Left renal cortex interstitium (tissue), 4 donors: ENCODE measurements at regions not wholly inside any gene's neighbourhood (a gene's known extent, or its start where the extent isn't known, plus 50 kb on each side); places are given as distances from the start of the nearest gene placed in this dataset.
"Not testable (repeated sequence)": the region's sequence is repeated elsewhere in the genome, so short reads cannot be mapped to it uniquely, and the experiment has no call there.

Experiments used
- DNase-seq, 4 donors: peaks; one replicate each; pipeline ENCODE4 v3.0.0-alpha.2; 2013; ENCODE audit warnings: low read depth in 4 of 4, low spot score in 2 of 4, missing footprints in 1 of 4

DNA sequence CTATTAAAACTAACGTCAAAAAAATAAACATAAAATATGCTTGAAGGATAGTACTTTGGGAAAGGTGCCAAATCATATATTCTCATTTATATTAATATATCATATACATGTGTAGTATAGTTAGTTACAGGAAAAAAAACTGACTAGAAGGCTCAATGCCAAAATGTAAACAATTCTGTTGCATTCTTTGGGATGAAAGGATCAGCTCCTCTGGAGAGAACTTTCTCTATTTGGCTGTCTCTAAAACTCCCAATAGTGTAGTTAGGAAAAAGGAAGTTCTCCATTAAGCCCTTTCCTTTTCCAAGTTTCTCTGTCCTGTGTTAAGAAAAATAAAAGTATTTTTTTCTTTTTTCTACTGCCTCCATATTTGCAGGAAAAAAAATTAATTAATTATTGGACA is 86.5 kb upstream of the BTN3A2 start:
- DNase-seq = no peak

DNA sequence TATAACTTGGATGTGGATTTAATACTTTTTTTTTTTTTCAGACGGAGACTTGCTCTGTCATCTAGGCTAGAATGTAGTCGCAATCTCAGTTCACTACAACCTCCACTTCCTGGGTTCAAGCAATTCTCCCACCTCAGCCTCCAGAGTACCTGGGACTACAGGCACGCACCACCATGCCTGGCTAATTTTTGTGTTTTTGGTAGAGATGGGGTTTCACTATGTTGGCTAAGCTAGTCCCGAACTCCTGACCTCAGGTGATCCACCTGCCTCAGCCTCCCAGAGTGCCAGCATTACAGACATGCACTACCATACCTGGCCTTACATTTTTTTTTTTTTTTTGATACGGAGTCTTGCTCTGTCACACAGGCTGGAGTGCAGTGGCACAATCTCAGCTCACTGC is 85.6 kb upstream of the BTN3A2 start:
- not testable (repeated sequence) for DNase-seq

DNA sequence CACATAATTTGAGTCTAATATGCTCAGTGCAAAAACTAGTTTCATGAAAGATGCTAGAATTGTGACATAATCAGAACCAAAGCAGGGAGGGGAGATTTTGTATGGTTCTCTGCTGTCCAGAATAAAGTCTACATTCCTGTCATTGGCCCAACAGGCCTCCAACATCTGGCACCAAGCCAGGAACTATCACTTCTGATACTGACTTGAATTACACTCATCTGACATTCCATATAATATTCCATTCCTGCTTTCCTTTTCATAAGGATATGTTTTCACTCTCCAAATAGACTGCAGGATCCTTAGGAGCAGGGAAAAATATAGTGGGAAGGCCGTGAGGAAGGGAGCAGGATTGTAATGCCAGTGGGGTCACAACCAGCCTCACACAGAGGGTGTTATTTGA is 84.6 kb upstream of the BTN3A2 start:
- no peak for DNase-seq

DNA sequence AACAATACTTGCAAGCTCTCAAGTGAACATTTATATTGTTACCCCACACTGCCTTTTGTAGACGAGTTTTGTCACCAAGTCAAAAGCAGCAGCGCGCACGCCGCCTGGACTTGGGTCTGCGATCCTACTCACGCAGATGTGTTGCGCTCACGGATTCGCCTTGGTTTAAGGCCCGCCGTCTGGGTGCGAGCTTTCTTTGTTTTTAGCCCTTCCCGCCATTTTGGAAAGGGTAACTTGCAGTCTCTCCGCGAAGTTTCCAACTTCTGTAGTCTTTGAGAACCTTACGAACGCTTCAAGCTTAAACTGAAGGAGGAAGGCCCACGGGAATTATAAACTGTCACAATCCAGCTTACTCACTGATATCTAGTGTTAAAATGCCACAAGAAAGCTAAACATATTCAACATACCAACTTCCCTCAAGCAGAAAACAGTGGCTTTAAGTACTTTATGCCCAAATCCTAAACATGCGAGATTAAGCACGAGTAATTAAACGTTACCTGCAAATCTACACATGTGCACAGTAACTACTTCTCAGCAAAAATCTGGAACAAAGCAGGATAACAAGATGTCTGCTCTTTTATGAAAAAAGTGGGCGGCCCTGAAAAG is 80.4 kb upstream of the BTN3A2 start:
- DNase-seq = peak in 2 of 4 donors; percentile 51 to 75

DNA sequence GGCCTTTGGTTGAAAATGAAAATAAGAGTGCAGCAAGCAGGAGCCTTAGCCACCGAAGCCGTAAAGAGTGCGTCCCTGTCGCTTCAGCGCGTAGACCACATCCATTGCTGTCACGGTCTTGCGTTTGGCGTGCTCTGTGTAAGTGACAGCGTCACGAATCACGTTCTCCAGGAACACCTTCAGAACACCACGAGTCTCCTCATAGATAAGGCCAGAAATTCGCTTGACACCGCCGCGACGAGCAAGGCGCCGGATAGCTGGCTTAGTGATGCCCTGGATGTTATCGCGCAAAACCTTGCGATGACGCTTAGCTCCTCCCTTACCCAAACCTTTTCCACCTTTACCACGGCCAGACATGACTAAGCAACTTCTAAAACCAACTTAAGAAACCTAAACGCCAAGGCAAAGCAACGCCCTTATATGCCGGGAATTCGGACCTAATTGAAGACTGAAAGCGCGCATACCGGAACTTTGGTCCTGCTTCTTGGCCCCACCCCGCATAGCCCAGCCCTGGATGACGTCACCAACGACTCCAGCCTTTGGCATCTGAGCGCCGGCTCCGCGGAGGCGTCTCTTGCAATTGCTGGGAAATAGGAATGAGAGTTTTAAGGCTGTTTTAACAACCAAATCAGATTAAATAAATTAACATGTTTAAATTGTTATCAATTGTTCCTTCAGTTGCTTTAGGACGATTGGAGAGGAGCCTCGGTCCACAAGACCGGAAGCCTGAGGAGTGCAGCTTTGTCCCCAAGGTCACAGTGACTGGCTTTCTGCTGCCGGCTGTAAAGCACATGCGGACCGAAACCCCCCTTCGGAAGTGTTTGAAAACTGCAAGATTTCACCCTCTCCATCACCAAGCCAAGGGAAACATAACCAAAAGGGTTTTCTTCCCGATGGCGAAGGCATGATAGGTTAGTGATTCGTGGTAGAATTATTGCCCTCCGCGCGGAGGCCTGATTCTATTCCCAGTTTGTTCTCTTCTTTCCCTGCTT is 79.6 kb upstream of the BTN3A2 start:
- DNase-seq = peak; percentile 99 to 100 (median 100)

DNA sequence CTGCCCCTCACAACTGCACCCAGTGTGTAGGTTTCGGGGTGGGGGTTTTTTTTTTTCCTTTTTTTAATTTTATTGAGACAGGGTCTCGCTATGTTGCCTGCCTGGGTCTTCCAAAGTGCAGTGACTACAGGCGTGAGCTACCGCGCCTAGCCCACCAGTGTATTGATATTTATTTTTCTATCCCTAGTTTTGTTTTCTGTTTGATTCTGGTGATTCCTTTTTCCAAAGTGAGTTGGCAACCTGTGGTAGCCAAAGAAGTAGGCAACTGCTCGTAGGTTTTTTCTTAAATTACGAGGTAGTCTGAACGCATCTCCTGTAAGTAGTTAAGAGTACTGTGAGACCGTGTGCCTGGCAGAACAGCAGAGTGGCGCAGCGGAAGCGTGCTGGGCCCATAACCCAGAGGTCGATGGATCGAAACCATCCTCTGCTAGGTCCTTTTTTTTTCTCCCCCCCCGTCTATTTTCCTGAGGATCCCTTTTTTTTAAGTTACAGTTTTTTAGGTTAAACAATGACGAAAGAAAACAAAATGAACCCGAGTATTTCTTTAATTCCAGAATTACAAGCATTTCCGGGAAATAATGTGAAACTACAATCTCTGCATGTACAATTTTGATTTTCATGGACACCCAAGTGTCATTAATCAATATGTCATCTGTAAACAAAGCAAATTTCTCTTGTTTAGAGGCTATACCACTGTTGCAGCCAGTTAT is 78.7 kb upstream of the BTN3A2 start:
- peak; percentile 76 to 87 (median 82) for DNase-seq

DNA sequence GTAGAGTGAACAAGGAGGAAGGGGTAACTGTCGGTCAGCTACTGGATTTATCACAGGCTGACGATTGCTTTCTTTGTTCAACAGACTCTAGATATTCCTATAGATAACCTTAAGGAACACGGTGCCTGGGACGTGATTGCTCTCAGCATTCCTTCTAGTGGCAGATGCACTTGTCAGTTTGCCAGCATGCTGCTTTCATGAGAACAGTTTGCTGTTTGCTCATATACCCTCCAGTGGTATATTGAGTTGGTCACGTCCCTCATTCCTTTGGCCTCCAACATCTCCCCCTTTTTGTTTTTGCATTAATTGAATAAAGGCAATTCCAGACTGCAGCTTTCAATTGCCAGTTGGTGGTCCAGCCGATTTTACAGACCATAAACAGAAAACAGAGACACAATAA is 76.8 kb upstream of the BTN3A2 start:
- no peak for DNase-seq

DNA sequence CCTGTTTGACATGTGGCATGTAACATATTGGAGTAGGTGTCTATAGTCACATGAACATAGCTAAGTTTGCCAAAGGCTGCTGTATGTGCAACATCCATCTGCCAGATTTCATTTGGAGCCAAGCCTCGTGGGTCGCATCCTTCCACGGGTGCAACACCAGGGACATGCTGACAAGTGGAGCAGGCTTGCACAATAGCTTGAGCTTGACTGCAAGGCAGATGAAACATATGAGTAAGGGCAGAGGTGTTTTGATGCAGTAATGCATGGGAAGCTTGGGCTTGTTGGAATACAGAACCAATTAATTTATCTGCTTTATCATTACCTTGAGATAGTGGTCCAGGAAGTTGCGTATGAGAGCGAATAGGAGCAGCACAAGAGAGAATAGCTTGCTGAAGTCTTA is 74.1 kb upstream of the BTN3A2 start:
- DNase-seq = no peak

DNA sequence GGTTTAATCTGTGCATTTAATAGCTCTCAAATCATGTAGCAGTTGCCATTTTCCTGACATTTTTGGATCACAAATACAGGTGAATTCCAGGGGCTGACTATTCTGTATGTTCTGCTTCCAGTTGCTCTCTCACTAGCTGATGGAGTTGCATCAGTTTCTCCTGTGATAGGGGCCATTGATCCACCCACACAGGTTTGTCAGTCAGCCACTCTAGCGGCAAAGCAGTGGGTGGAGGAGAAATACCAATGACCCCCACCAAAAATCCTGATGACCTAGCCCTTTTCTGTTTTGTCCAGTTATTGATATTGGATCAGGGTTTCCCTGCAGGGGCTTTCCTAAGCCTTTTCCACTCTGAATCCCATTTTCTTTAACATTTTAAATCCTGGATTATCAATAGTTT is 72.3 kb upstream of the BTN3A2 start:
- no peak for DNase-seq

DNA sequence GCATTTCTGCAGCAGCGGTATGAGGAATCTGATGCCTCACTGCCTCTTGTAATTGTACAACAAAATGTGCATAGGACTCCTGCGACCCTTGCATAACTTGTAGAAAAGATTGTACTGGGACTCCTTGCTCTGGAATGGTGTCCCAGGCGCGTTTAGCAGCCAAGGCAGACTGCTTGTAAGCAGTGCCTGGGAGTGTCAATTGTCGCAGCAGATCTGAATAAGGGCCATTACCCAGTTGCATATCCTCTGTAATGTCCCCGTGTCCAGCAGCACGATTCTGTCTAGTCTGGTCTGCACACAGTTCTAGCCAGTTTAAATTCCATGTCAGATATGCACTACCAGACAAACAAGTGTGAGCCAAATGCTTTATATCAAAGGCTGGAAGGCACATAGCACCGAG is 70.7 kb upstream of the BTN3A2 start:
- DNase-seq = no peak

DNA sequence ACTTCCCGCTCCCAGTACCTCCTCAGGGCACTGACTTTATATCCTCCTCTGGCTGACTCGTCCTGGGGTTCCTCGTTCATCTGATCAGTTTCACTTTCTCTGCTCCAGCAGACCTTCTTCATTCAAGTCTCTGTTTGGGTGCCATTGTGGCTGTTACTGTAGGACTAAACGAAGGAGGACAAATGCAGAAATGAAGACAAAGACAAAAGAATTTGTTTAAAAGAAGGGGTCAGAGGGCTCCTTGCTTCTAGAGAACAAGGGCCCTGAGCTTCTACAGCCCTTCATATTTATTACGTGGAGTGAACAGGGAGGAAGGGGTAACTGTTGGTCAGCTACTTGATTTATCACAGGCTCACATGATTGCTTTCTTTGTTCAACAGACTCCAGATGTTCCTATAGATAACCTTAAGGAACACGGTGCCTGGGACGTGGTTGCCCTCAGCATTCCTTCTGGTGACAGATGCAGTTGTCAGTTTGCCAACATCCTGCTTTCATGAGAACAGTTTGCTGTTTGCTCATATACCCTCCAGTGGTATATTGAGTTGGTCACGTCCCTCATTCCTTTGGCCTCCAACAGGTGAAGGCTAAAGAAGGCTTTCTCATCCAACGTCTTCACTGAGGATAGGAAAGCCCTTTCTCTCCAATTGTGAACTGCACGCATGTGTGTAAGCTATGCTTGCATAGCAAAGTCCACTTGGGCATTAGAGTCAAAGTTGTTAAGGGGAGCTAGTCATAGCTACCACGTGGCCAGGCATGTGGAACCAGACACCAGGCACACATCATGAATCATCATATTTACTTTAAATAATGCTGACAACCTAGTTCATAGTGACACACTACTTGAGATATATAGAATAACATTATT is 69.1 kb upstream of the BTN3A2 start:
- DNase-seq = no peak

DNA sequence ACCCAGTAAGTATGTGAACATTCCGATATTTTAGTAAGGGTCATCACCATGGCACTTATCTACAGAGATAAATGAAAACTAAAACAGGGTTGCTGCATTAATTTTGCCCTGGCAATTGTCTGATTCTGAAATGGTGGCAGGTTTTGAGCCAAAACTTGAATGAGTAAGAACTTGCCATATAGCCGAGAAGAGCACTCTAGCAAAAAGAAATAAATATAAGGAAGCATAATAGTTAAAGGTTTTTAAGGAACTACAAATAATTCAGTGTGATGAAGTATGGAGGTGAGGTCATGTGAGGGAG is 68.5 kb upstream of the BTN3A2 start:
- no peak for DNase-seq

DNA sequence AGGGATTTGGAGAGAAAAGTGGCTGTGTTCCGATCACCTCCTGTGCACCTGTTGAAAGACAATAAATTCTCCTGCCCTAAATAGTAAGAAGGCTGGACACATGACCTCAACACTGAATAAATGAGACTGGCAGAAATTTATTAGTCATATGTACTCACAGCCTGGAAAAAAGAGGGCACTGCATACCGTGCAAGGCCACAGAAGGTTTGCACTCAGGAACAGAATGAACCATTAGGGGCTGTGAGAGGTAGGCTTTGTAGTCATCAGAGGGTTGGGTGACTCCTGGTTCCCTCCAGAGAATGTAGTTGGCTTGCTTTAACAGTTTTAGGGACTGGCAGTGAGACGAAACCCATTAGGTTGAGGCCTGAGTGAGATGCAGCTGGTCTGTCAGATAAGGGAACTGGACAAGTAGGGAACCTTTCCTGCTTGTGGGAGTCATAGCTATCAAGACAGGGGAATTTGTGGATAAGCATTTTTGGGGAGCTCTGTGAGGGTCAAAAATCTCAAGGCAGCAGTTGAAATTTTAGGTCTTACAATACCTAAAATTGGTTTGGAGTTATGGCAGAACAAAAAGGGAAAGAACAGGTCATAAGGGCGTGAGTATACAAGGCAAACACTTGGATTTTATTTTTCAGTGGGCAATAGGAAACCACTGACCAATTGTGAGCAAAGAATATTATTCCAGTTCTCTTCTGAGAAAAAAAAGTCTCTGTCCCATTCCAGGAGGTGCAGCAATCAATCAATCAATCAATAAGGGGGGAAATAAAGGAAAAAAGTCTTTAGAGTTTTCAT is 67.9 kb upstream of the BTN3A2 start:
- no peak for DNase-seq

DNA sequence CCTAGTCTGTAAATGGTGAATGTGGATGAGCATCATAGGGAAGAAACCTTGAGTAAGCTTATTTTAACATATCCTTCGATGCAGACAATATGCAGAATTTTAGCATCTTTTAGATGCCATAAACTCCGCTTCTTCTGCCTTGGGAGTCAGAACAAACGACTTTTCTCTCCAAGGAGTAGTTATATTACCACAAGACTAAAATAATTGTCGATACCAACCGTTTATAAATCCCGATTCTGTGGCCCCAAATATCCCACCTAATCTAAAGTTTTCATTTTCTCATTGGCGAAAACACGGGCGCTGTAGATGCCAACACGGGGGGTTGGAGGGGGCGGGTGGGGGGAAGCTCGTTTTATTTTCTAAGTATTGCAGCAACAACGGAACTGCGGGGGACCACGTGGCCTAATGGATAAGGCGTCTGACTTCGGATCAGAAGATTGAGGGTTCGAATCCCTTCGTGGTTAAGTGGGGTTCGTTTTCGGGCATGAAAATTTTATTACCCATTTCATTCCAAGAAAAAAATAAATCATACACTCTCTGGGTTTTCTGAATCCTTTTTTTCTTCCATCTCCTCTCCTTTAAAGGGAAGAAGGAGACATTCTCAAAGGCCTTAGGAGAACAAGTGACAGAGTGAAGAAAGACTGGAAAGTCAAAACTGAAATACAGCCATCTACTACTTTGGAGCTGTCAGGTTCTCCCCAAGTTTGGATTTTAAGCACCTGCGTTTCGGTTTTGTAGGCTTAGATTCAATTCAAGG is 65.5 kb upstream of the BTN3A2 start:
- DNase-seq = no peak

DNA sequence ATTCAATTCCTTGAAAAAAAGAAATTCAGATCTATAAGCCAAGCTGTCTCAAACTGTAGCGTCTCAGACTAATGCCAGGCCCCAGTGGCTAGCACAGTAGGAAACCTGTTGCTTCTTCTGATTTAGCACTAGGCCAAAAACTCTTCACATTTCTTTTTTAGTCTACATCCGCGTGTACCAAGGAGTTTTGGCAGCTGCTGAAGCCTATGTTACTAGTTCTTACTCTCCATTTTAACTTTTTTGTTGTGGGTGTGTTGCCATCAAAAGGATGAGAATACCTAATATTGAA is 65.0 kb upstream of the BTN3A2 start:
- DNase-seq = no peak

DNA sequence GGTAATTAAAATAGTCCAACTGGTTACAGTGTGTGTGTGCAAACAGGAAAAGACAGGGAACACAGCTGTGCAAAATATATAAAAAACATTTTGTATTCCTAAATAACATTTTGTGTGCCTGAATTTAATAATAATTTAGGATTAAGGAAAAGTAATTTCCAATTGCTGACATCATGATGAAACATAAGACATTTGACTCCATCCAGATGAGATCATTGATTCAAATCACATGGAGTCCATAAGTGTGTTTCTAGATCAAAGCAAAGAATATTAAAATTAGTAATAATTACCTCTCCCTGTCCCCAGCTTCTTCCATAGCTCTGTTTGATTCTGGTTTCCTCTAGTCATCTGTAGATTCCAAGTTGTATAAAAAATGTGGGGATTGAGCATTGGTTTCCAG is 64.6 kb upstream of the BTN3A2 start:
- no peak for DNase-seq

DNA sequence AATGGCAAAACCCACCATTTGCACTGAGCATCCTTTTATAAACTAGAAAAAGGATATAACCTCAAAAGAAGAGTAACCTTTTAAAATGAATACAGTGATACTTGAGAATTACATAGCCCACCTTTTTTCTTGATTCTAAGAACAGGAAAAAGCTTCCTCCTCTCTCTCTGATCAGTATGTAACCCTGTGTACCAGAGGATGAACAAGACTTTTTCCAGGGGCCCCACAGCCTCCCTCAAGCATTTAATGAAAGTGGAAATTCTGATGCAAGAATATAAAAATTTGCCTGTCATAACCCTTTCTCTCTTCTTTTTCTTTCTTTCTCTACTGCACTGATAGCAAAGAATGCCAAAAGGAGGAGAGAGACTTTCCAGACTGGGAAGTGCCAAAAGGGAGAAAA is 64.2 kb upstream of the BTN3A2 start:
- DNase-seq = no peak

DNA sequence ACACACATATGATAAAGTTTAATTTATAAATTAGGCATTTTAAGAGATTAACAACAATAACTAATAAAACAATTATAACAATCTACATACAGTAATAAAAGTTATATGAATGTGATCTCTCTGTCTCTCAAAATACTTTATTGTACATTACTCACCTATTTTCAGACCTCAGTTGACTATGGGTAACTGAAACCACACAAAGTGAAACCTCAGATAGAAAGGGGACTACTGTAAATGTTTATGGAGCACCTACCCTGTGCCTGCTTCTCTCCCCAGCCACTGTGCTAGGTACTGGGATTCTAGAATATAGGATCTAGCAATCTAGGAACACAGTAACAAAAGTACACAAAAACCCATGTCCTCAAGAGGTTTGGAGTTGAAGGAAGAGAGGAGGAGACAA is 63.4 kb upstream of the BTN3A2 start:
- no peak for DNase-seq

DNA sequence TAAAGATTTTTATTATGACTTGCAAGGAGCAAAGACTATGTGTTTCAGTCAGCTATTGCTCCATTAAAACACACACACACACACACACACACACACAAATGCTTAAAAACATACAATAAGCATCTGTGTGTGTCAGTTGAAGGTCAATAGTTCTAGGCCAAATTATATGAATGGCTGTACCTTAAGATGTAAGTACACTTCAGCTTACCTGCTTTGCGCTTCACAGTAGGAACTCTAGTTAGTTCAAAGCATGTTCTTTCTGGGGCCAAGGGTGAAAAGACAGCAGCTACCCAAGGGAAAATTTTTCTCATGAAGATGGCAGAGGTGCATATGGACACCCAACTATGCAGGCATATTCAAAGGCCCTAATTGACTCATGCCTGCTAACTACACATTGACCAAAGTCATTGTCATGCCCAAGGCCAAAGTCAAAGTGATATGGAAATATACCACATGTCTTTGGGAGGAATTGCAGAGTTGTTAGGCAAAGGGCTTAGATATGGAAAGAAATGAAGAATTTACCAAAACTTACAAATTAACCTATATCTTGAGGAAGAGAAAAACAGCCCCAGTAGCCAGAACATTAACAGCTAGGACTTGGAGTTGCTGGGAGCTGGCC is 61.9 kb upstream of the BTN3A2 start:
- DNase-seq = no peak
